NCI-H2107 treated with DMSO at 0.1 percent for 48 hours (cell line): ENCODE measurements at regions not wholly inside any gene's neighbourhood (a gene's known extent, or its start where the extent isn't known, plus 50 kb on each side); places are given as distances from the start of the nearest gene placed in this dataset.
"Not testable (repeated sequence)": the region's sequence is repeated elsewhere in the genome, so short reads cannot be mapped to it uniquely, and the experiment has no call there.

ENCODE experiments used
- DNase-seq: peaks from one replicate; lab custom pipeline; 2025; ENCODE audit not compliant: unreplicated experiment; lab: John Stamatoyannopoulos, UW

GRCh38 chr13:58714016-58714415 lies 1082.5 kb downstream of the PCDH17 start:
- not testable (repeated sequence) for DNase-seq

GRCh38 chr13:58721273-58721672 lies 1089.7 kb downstream of the PCDH17 start:
- DNase-seq: no peak

- no peak for DNase-seq
Measured at GRCh38 chr13:58728126-58728525, 1096.6 kb downstream of the PCDH17 start.

- DNase-seq: no peak
Measured at GRCh38 chr13:58729361-58729760, 1097.8 kb downstream of the PCDH17 start.

GRCh38 chr13:58744686-58745085 lies 1113.1 kb downstream of the PCDH17 start:
- DNase-seq: no peak

- no peak for DNase-seq
Measured at GRCh38 chr13:58767566-58767965, 1136.0 kb downstream of the PCDH17 start.

GRCh38 chr13:58773280-58773859 lies 1141.8 kb downstream of the PCDH17 start:
- DNase-seq: no peak

GRCh38 chr13:58782736-58783135 lies 1151.2 kb downstream of the PCDH17 start:
- DNase-seq: no peak

GRCh38 chr13:58792854-58793253 lies 1161.3 kb downstream of the PCDH17 start:
- DNase-seq: no peak

- no peak for DNase-seq
Measured at GRCh38 chr13:58795715-58796114, 1164.2 kb downstream of the PCDH17 start.

- DNase-seq: no peak
Measured at GRCh38 chr13:58804832-58805231, 1173.3 kb downstream of the PCDH17 start.

GRCh38 chr13:58806401-58806800 lies 1174.9 kb downstream of the PCDH17 start:
- no peak for DNase-seq

GRCh38 chr13:58823701-58824100 lies 1192.2 kb downstream of the PCDH17 start:
- no peak for DNase-seq

- DNase-seq: no peak
Measured at GRCh38 chr13:58827904-58828303, 1196.4 kb downstream of the PCDH17 start.

GRCh38 chr13:58830841-58831240 lies 1199.3 kb downstream of the PCDH17 start:
- DNase-seq: no peak

GRCh38 chr13:58838615-58839014 lies 1207.1 kb downstream of the PCDH17 start:
- DNase-seq: no peak

GRCh38 chr13:58843071-58843470 lies 1211.5 kb downstream of the PCDH17 start:
- DNase-seq: no peak

GRCh38 chr13:58843567-58843966 lies 1212.0 kb downstream of the PCDH17 start:
- no peak for DNase-seq

GRCh38 chr13:58850161-58850560 lies 1218.6 kb downstream of the PCDH17 start:
- no peak for DNase-seq

GRCh38 chr13:58852076-58852475 lies 1220.5 kb downstream of the PCDH17 start:
- DNase-seq: no peak

- no peak for DNase-seq
Measured at GRCh38 chr13:58855283-58855682, 1223.7 kb downstream of the PCDH17 start.

- no peak for DNase-seq
Measured at GRCh38 chr13:58858870-58859371, 1227.4 kb downstream of the PCDH17 start.

GRCh38 chr13:58865286-58865685 lies 1233.7 kb downstream of the PCDH17 start:
- no peak for DNase-seq
